GM13976 (cell line): ENCODE measurements at regions not wholly inside any gene's neighbourhood (a gene's known extent, or its start where the extent isn't known, plus 50 kb on each side); places are given as distances from the start of the nearest gene placed in this dataset.

Source experiments
- DNase-seq: peaks from one replicate; pipeline ENCODE4 v3.0.0; 2012; ENCODE audit warnings: low spot score
- CTCF ChIP-seq: IDR thresholded peaks from 2 replicates; pipeline ENCODE4 v1.5.1; 2012; ENCODE audit warnings: borderline replicate concordance, mild to moderate bottlenecking; ENCODE audit not compliant: insufficient read depth; ENCODE audit errors: extremely low read depth, missing control alignments, control extremely low read depth
- in situ Hi-C: fragments of 300-500 bp; cut with MboI; formaldehyde crosslinking; loops from one replicate; pipeline ENCODE4 v1.12.0; 2022; ENCODE audit warnings: low sequenced_read_pairs, mixed read lengths, inconsistent platforms; ENCODE audit not compliant: unreplicated experiment

- in situ Hi-C loops, result no loop called here
- DNase-seq, result no peak
- no peak for TF ChIP-seq CTCF
Observed at GRCh38 chr18:75760208-75760607, 332.7 kb upstream of the SMIM21 start.

GRCh38 chr18:75757951-75758350 is 330.4 kb upstream of the SMIM21 start:
- no peak for DNase-seq
- in situ Hi-C loops, result no loop called here
- TF ChIP-seq CTCF, result no peak

- no peak for TF ChIP-seq CTCF
- no peak for DNase-seq
- in situ Hi-C loops, result no loop called here
Observed at GRCh38 chr18:75754433-75754832, 326.9 kb upstream of the SMIM21 start.

GRCh38 chr18:75753753-75754152 is 326.2 kb upstream of the SMIM21 start:
- in situ Hi-C loops, result no loop called here
- no peak for TF ChIP-seq CTCF
- DNase-seq, result no peak

GRCh38 chr18:75752740-75753263 is 325.3 kb upstream of the SMIM21 start:
- no peak for TF ChIP-seq CTCF
- in situ Hi-C loops, result no loop called here
- DNase-seq, result no peak

- in situ Hi-C loops, result no loop called here
- no peak for TF ChIP-seq CTCF
- no peak for DNase-seq
Observed at GRCh38 chr18:75745147-75745546, 317.6 kb upstream of the SMIM21 start.

GRCh38 chr18:75742516-75742915 is 315.0 kb upstream of the SMIM21 start:
- no peak for DNase-seq
- TF ChIP-seq CTCF, result no peak
- in situ Hi-C loops, result no loop called here
